ENCODE measurements at regions not wholly inside any gene's neighbourhood (a gene's known extent, or its start where the extent isn't known, plus 50 kb on each side); places are given as distances from the start of the nearest gene placed in this dataset.
"Not testable (repeated sequence)": the region's sequence is repeated elsewhere in the genome, so short reads cannot be mapped to it uniquely, and the experiment has no call there.

DNA sequence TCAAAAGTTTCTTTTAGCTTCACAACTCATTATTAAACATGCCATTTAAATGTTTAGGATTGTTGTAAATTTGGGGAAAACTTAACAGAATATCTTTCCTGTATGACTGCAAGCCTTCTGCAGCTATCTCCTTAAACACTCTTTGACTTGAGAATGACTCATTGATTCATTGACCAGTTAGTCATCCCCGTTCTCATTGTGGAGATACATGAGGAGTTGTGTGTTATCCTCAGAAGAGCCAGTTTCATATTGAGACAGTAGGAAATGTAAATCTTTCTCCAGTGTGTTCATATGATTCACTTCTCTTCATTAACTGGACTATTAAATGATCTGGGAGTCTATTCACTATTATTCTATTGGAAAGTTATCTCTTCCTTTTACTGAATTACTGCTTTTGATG is 83.0 kb downstream of the CRYGS start:
- H3K4me3 Mint-ChIP-seq = no peak overlapping the region
- DNase-seq = no peak
- no peak for ATAC-seq
- H3K4me1 Mint-ChIP-seq = peaks cover 6% of the 10 kb centered on the region
- no peak overlapping the region for H3K27ac Mint-ChIP-seq
- no peaks in the 10 kb centered on the region for H3K9me3 Mint-ChIP-seq
- peaks cover 15% of the 10 kb centered on the region for H3K27me3 Mint-ChIP-seq

DNA sequence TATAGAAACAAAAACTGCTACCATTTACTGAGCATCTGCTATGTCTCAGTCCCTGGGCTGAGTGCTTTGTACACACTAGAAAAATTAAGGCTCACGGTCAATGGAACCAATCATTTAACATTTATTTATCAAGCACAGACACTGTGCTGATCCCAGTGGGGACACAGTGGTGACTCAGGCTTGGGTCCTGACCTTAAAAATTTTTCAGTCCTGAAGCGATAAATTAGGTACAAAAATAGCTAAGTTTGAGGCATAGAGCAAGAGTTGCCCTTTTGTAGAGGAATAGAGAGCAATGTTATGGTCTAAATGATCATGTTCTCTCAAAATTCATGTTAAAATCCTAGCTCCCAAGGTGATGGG is 85.1 kb downstream of the CRYGS start:
- Mint-ChIP-seq H3K27me3 (peaks cover 15% of the 10 kb centered on the region), H3K4me3 (no peak overlapping the region), H3K4me1 (peaks cover 6% of the 10 kb centered on the region), H3K27ac (no peak overlapping the region), H3K9me3 (no peaks in the 10 kb centered on the region)
- no peak for DNase-seq
- no peak for ATAC-seq

DNA sequence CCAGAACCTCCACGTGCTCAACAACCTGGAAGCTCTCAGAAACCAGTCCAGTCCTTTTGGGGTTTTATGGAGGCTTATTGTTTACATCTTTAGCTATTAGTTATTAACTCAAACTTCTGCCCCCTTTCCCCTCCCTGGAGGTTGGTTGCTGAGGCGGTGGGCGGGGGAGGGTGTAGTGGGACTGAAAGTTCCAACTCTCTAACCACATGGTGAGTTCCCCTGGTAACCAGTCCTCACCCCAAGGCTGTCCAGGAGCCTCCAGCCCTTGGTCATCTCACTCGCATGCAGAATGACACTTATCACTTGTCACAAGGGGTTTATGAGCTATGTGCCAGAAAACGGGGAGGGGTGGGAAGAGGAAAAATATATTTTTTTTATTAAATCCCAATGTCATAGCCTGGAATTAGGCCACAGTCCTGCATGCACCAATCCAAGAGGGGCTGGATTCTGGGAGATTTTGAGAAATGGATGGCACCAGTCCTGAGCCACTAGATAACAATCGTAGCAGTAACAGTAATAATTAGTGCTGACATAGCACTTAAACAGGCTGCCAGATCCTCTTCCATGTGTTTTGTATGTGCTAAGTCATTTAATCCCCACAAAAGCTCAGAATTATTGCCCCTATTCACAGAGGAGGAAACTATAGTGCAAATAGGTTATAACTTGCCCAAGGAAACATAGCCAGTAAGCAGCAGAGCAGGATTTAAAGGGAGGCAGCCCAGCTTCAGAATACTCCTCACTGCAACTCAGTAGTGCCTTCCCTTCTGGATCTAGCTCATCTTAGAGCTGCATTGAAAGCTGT is 85.7 kb downstream of the CRYGS start:
- peaks cover 6% of the 10 kb centered on the region for H3K4me1 Mint-ChIP-seq
- DNase-seq = no peak
- peaks cover 15% of the 10 kb centered on the region for H3K27me3 Mint-ChIP-seq
- no peak for ATAC-seq
- H3K9me3 Mint-ChIP-seq = no peaks in the 10 kb centered on the region
- no peak overlapping the region for H3K4me3 Mint-ChIP-seq
- no peak overlapping the region for H3K27ac Mint-ChIP-seq

DNA sequence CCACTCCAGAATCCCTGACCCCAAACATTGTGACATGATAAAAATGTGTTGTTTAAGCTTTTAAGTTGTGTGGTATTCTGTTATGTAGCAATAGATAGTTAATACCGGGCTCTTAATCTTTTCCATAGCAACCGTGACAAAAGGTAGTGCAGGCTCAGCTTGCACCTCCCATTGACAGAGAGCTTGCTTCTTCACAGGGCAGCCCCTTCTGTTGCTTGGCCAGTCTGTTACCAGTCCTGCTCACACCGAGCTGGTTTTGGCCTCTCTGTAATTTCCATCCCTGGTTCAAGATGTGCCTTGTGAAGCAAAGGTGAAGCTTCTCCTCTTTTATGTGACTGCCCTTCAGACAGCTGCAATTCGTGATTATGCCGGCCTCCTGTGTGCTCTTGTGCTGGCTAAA is 86.9 kb downstream of the CRYGS start:
- no peak for ATAC-seq
- H3K9me3 Mint-ChIP-seq = no peaks in the 10 kb centered on the region

DNA sequence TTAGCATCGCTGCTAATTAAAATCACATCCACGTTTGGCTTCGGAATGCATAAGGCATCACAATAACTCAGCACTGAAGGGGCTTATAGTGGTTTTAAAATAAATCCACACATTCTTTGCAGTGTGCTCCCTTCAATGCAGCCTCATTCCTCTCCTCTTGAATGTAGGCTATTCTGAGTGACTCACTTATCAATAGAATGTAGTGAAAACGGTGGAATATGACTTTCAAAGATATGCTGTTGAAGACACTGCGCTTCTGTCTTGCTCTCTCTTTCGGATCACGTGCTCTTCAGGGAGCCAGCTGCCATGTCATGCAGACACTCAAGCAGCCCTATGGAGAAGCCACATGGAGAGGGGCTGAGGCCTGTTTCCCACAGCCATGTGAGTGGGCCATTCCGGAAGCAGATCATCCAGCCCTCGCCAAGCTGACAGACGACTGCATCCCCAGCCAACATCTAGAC is 87.4 kb downstream of the CRYGS start:
- Mint-ChIP-seq H3K4me3 (no peak overlapping the region), H3K27ac (no peak overlapping the region), H3K4me1 (peaks cover 6% of the 10 kb centered on the region), H3K9me3 (no peaks in the 10 kb centered on the region), H3K27me3 (peaks cover 15% of the 10 kb centered on the region)
- ATAC-seq = no peak
- DNase-seq = no peak

More for the DNA sequence above, 86.9 kb downstream of the CRYGS start:
- Mint-ChIP-seq H3K27me3 (peaks cover 15% of the 10 kb centered on the region), H3K4me1 (peaks cover 6% of the 10 kb centered on the region), H3K27ac (no peak overlapping the region), H3K4me3 (no peak overlapping the region)
- no peak for DNase-seq

DNA sequence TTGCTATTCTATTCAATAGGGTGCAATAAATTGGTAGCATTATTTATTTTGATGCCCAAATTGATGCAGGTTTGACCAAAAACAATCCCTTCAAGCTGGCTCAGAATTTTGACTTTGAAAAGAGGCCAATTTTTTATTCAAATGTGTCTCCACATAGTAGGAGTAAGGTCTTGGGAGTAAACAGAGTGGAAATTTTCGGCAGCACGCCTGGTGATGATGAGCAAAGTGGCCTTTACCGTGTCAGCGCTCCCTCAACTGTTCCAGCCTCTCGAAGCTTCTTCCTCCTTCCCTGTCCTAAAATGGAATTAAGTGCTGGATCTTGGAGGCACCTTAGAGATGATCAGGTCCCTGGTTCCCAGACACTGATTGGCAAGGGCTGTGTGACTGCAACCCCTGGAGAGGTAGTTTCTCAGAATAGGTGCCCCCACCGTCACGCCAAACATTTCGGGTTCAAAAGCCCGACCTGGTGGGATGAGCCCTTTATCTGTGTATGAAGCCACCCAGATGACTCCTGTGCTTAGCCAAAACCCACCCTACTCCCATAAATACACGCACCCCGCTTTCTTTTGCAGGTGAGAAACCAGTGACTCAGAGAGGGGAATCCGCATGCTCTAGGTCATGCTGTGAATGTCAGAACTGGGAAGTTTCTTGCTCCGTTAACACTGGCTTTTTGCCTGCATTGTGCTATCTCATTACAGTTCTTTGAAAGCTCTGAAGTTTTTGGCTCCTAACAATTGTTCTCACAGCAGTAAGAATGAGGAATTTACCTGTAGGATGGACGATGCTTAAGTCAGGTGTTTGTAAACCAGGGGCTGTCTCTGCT is 89.1 kb downstream of the CRYGS start:
- DNase-seq (no peak), ATAC-seq (no peak)
- Mint-ChIP-seq H3K9me3 (no peaks in the 10 kb centered on the region), H3K27ac (no peak overlapping the region), H3K27me3 (peaks cover 9% of the 10 kb centered on the region), H3K4me3 (no peak overlapping the region), H3K4me1 (no peaks in the 10 kb centered on the region)

DNA sequence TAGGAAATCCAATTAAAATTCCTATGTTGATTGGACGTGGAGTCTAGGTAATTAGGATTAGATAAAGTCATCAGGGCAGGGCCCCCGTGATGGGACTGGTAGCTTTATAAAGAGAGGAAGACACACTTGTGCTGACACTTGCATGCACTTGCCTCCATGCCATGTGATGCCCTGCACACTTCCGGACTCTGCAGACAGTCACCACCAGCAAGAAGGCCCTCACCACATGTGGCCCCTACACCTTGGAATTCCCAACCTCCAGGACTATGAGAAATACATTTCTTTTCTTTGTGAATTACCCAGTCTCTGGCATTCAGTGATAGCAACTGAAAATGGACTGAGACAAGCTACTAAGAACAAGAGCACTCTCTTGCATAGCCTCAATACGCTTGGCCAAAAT is 90.6 kb downstream of the CRYGS start:
- H3K27me3 Mint-ChIP-seq = no peaks in the 10 kb centered on the region
- H3K27ac Mint-ChIP-seq = no peak overlapping the region
- H3K9me3 Mint-ChIP-seq = no peaks in the 10 kb centered on the region
- no peak for DNase-seq
- ATAC-seq = no peak
- H3K4me3 Mint-ChIP-seq = no peak overlapping the region
- H3K4me1 Mint-ChIP-seq = no peaks in the 10 kb centered on the region

DNA sequence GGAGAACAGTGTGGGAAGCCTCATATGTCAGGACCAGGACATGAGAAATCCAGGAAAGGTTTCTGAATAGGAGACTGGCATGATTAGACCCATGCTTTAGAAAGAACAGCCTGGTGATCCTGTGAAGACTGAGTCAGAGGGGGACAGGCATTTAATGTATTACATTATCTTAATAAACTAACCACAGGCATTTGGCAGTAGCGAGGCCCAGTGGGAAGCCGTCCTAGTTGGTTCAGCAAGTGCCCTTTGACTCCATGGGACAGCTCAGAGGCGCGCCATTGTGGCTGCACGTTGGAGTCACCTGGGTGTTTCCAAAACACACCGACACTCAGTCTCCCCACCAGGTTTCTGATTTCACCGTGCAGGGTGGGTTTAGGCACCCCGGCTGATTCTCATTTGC is 90.5 kb upstream of the DGKG start:
- DNase-seq (no peak), ATAC-seq (no peak)
- H3K4me3 Mint-ChIP-seq = no peak overlapping the region
- H3K27me3 Mint-ChIP-seq = no peaks in the 10 kb centered on the region
- no peaks in the 10 kb centered on the region for H3K4me1 Mint-ChIP-seq
- no peak overlapping the region for H3K27ac Mint-ChIP-seq
- H3K9me3 Mint-ChIP-seq = no peaks in the 10 kb centered on the region

DNA sequence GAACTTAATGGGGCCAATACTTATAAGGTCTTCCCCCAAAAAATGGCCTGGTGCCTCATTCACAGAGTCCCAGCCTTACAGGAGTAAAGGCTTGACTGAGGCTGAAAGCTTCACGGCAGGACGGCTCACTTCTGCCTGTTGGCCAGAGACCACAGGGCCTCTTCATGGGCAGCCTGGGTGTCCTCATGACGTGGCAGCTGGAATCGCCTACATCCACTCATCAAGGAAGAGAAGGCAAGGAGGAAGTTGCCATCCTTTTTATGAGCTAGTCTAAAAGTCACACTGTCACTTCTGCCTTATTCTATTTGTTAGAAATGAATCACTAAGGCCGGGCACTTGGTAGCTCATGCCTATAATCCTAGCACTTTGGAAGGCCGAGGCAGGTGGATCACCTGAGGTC is 89.3 kb upstream of the DGKG start:
- DNase-seq = no peak
- no peaks in the 10 kb centered on the region for H3K9me3 Mint-ChIP-seq
- no peak overlapping the region for H3K4me3 Mint-ChIP-seq
- no peak for ATAC-seq
- no peaks in the 10 kb centered on the region for H3K4me1 Mint-ChIP-seq
- H3K27me3 Mint-ChIP-seq = no peaks in the 10 kb centered on the region
- no peak overlapping the region for H3K27ac Mint-ChIP-seq

DNA sequence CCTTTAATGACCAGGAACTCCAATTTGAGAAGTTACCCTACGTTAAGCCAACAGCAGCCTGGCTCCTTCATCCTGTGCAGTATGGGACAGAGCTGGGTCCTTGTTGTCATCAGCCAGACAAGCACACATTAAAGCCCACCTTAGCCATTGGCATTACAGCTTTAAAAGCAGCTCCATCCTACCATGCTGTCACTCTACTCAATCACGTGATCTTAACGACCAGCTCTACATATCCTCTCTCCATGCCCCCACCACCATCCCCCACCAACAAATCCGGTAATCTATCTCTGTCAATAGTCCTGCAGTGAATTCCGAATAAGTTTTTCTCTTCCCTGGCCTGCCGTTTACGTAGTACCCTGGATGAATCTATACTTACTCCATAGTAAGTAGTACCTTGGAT is 82.9 kb upstream of the DGKG start:
- no peak overlapping the region for H3K27ac Mint-ChIP-seq
- DNase-seq (no peak), ATAC-seq (no peak)
- no peaks in the 10 kb centered on the region for H3K4me1 Mint-ChIP-seq
- H3K27me3 Mint-ChIP-seq = no peaks in the 10 kb centered on the region
- H3K9me3 Mint-ChIP-seq = no peaks in the 10 kb centered on the region
- H3K4me3 Mint-ChIP-seq = no peak overlapping the region

DNA sequence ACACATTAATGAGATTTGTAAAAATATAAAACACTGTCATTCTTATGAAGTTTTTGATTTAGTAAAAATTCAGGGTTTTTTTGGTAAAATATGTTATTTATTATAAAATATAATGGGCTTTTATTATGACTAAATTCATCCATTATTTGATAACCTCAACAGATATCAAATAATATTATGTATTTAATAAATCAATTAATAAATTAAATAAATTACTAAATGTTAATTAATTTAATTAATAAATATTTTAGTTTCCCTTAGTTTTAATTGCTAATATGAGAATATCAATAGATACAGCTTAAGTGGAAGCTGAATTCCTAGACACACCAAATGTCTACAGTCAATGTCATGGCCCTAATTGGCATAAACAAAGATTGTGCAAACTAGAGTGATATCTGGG is 82.3 kb upstream of the DGKG start:
- Mint-ChIP-seq H3K4me3 (no peak overlapping the region), H3K27ac (no peak overlapping the region), H3K9me3 (no peaks in the 10 kb centered on the region), H3K27me3 (no peaks in the 10 kb centered on the region), H3K4me1 (no peaks in the 10 kb centered on the region)
- ATAC-seq (no peak), DNase-seq (no peak)

DNA sequence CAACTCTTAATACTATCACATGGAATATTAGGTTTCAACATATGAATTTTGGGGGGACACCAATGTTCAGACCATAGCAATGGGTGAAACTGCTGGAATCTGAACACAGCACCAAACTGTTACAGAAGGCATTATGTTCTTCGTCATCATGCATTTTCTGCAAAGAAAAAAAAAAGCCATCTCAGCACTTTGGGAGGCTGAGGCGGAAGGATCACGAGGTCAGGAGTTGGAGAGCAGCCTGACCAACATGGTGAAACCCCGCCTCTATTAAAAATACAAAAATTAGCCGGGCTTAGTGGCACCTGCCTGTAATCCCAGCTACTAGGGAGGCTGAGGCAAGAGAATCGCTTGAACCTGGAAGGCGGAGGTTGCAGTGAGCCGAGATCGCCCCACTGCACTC is 80.9 kb upstream of the DGKG start:
- H3K27me3 Mint-ChIP-seq, H3K27ac Mint-ChIP-seq, H3K9me3 Mint-ChIP-seq, H3K4me3 Mint-ChIP-seq, H3K4me1 Mint-ChIP-seq, ATAC-seq, DNase-seq: not testable (repeated sequence)

DNA sequence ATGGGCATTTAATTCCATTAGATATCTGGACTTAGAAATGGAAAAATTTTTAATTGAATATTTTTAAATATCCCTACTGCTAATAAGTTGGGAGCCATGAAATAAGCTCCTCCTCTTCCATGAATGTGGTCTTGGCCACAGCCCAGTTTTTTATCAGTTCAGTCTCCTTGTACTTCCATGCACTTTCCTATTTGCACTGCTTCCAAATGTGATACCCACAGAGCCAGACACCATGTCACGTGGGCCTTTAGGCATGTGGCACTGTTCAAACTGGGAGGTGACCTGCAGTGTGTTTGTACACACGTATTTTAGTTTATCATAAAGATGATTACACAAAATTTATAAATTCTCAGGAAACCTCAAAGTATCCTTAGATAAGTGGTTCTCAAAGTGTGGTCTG is 80.1 kb upstream of the DGKG start:
- Mint-ChIP-seq H3K27me3 (no peaks in the 10 kb centered on the region), H3K27ac (no peak overlapping the region), H3K9me3 (no peaks in the 10 kb centered on the region), H3K4me1 (no peaks in the 10 kb centered on the region), H3K4me3 (no peak overlapping the region)
- DNase-seq (no peak), ATAC-seq (no peak)

DNA sequence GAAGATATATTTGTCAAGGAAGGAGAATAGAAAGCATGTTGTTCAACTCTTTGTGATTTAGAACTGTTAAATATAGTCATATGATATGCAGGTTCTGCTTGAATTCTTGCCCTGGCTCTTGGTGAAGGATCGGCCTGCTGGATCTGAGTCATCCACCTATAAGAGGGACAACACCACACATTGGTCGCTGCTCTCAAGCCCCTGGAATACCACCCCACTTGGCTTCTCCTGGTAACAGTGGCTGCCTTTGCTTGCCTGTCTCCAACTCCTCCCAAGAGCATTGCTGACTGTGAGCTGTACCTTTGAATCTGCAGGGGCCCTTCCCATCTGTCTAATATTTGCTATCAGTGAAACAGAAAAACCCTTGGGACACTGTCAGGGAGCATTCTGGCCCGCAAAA is 78.9 kb upstream of the DGKG start:
- DNase-seq = no peak
- H3K27me3 Mint-ChIP-seq = no peaks in the 10 kb centered on the region
- no peaks in the 10 kb centered on the region for H3K4me1 Mint-ChIP-seq
- no peak overlapping the region for H3K27ac Mint-ChIP-seq
- H3K4me3 Mint-ChIP-seq = no peak overlapping the region
- ATAC-seq = no peak
- no peaks in the 10 kb centered on the region for H3K9me3 Mint-ChIP-seq

DNA sequence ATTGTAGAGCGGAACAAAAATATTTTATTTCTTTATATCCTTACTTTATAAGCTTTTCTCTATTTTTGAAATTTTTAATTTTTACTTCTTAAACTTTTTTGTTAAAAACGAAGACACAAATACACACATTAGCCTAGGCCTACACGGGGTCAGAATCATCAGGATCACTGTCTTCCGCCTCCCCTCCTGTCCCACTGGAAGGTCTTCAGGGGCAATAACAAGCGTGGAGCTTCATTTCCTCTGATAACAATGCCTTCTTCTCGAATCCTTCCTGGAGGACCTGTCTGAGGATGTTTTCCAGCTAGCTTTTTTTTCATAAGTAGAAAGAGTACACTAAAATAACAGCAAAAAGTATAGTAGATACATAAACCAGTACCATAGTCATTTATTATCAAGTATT is 77.7 kb upstream of the DGKG start:
- ATAC-seq = no peak
- Mint-ChIP-seq H3K27me3 (no peaks in the 10 kb centered on the region), H3K4me1 (no peaks in the 10 kb centered on the region), H3K4me3 (no peak overlapping the region), H3K27ac (no peak overlapping the region), H3K9me3 (no peaks in the 10 kb centered on the region)
- no peak for DNase-seq

DNA sequence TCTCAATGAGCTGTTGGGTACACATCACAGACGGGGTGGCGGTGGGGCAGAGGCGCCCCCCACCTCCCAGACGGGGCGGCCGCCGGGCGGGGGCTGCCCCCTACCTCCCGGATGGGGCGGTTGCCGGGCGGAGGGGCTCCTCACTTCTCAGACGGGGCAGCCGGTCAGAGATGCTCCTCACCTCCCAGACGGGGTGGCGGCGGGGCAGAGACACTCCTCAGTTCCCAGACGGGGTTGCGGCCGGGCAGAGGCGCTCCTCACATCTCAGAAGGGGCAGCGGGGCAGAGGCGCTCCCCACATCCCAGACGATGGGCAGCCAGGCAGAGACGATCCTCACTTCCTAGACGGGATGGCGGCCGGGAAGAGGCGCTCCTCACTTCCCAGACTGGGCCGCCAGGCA is 73.3 kb upstream of the DGKG start:
- H3K4me1 Mint-ChIP-seq, H3K4me3 Mint-ChIP-seq, H3K27me3 Mint-ChIP-seq, H3K9me3 Mint-ChIP-seq, DNase-seq, ATAC-seq, H3K27ac Mint-ChIP-seq: not testable (repeated sequence)

All from stimulated activated naive CD8-positive, alpha-beta T cell treated with anti-CD3 and anti-CD28 coated beads, Interleukin-15, amount 100 ng/mL, for 72 hours (primary cell).